ENCODE measurements at regions not wholly inside any gene's neighbourhood (a gene's known extent, or its start where the extent isn't known, plus 50 kb on each side); places are given as distances from the start of the nearest gene placed in this dataset.

DNA sequence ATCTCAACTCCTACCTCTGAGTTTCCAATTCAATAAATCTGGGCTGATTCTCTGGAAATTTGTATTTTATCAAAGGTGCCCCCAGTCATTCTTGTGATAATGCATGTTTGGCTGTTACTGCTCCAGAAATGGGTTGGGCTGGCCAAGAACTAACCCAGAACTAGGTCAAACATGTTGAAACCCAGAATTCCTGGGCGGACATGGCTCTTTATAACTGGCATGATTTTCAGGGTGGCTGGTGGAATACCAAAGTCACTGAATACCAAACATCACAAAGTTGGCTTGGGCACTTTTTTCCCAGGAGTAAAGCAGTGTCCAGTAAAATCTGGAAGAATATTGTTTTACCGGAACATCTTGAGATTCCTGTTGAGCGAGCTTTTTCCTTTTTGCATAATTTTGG, 89.4 kb upstream of the S1PR1 start:
- ATAC-seq (no peak), DNase-seq (no peak)
- intact Hi-C loops (cut with DNase I, micrococcal nuclease) = no loop called here
- H3K36me3 ChIP-seq (ENCODE audit: low read depth) = no peaks in the 10 kb centered on the region
- TF ChIP-seq CTCF (IDR thresholded peaks at IDR 0.05) = no peak
- H3K9me3 ChIP-seq = no peaks in the 10 kb centered on the region
- H3K4me3 ChIP-seq = no peak overlapping the region
- H3K4me1 ChIP-seq (ENCODE audit: low read depth) = no peaks in the 10 kb centered on the region

DNA sequence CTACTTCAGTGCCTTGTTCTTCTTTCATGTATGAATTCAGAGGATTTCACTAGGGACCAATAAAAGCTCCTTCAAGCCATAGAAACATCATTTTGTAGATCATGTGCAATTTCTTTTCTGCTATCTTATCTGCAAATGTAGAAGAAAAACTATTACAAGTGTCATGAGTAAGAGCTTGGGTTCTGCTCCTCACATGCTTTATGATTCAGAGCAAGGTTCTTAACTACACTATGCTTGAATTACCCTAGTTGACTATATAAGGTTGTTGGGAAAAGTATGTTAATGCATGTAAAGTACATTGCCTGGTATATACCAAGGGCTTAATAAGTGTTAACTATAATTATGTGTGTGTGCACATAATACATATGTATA, 91.4 kb upstream of the S1PR1 start:
- no peak for DNase-seq
- no peak for TF ChIP-seq CTCF (IDR thresholded peaks at IDR 0.05)
- intact Hi-C loops (cut with DNase I, micrococcal nuclease) = no loop called here
- no peak overlapping the region for H3K4me3 ChIP-seq
- H3K9me3 ChIP-seq = no peaks in the 10 kb centered on the region
- no peak for ATAC-seq
- no peaks in the 10 kb centered on the region for H3K36me3 ChIP-seq (ENCODE audit: low read depth)
- no peaks in the 10 kb centered on the region for H3K4me1 ChIP-seq (ENCODE audit: low read depth)

- ATAC-seq = no peak
- Histone ChIP-seq H3K9me3 (no peaks in the 10 kb centered on the region), H3K36me3 (ENCODE audit: low read depth) (no peaks in the 10 kb centered on the region), H3K4me3 (no peak overlapping the region), H3K4me1 (ENCODE audit: low read depth) (no peaks in the 10 kb centered on the region)
- no peak for DNase-seq
- no peak for TF ChIP-seq CTCF (IDR thresholded peaks at IDR 0.05)
- intact Hi-C loops (cut with DNase I, micrococcal nuclease) = no loop called here
Measured at GRCh38 chr1:101144671-101145448, 92.0 kb upstream of the S1PR1 start.

DNA sequence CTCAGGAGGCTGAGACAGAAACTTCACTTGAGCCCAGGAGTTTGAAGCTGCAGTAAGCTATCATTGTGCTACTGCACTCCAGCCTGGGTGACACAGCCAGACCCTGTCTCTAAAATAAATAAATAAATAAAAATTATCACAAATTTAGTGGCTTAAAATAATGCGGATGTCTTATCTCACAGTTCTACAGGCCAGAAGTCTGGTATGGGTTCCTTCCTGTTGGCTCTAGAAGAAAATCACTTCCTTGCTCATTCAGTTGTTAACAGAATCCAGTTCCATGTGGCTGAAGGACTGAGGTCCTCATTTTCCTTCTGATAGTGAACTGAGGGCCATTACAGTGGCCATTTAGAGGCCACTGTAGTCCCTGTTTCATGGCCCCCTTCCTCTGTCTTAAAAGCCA, 94.6 kb upstream of the S1PR1 start:
- ATAC-seq (no peak), DNase-seq (no peak)
- intact Hi-C loops (cut with DNase I, micrococcal nuclease) = no loop called here
- Histone ChIP-seq H3K9me3 (no peaks in the 10 kb centered on the region), H3K4me1 (ENCODE audit: low read depth) (no peaks in the 10 kb centered on the region), H3K4me3 (no peak overlapping the region), H3K36me3 (ENCODE audit: low read depth) (no peaks in the 10 kb centered on the region)
- TF ChIP-seq CTCF (IDR thresholded peaks at IDR 0.05) = no peak

GRCh38 chr1:101141376-101141775, 95.4 kb upstream of the S1PR1 start:
- intact Hi-C loops (cut with DNase I, micrococcal nuclease) = no loop called here
- Histone ChIP-seq H3K4me3 (no peak overlapping the region), H3K36me3 (ENCODE audit: low read depth) (no peaks in the 10 kb centered on the region), H3K9me3 (no peaks in the 10 kb centered on the region), H3K4me1 (ENCODE audit: low read depth) (no peaks in the 10 kb centered on the region)
- DNase-seq = no peak
- TF ChIP-seq CTCF (IDR thresholded peaks at IDR 0.05) = no peak
- ATAC-seq = no peak

Data from mucosa of descending colon (tissue), 3 donors.